GM19351 (cell line): ENCODE measurements at regions not wholly inside any gene's neighbourhood (a gene's known extent, or its start where the extent isn't known, plus 50 kb on each side); places are given as distances from the start of the nearest gene placed in this dataset.
"Not testable (repeated sequence)": the region's sequence is repeated elsewhere in the genome, so short reads cannot be mapped to it uniquely, and the experiment has no call there.

Experiments
- ATAC-seq: cut with Tn5 transposase; IDR thresholded peaks from one replicate; pipeline ENCODE4 v1.9.1; 2021; ENCODE audit warnings: mild to moderate bottlenecking, moderate library complexity; ENCODE audit not compliant: unreplicated experiment

- no peak for ATAC-seq
Measured at GRCh38 chr1:188641566-188642211, 1812.9 kb downstream of the PLA2G4A start.

GRCh38 chr1:188642704-188643103 lies 1814.0 kb downstream of the PLA2G4A start:
- ATAC-seq = no peak

GRCh38 chr1:188652678-188653077 lies 1823.9 kb downstream of the PLA2G4A start:
- ATAC-seq = no peak

- ATAC-seq = not testable (repeated sequence)
Measured at GRCh38 chr1:188655966-188656365, 1821.7 kb downstream of the BRINP3 start.

GRCh38 chr1:188660572-188660971 lies 1817.1 kb downstream of the BRINP3 start:
- no peak for ATAC-seq

GRCh38 chr1:188665477-188665876 lies 1812.2 kb downstream of the BRINP3 start:
- ATAC-seq = no peak

- ATAC-seq = no peak
Measured at GRCh38 chr1:188668083-188668482, 1809.6 kb downstream of the BRINP3 start.

- no peak for ATAC-seq
Measured at GRCh38 chr1:188669728-188670382, 1807.8 kb downstream of the BRINP3 start.

GRCh38 chr1:188670837-188671236 lies 1806.8 kb downstream of the BRINP3 start:
- no peak for ATAC-seq

GRCh38 chr1:188672153-188672552 lies 1805.5 kb downstream of the BRINP3 start:
- no peak for ATAC-seq

- no peak for ATAC-seq
Measured at GRCh38 chr1:188689542-188689941, 1788.1 kb downstream of the BRINP3 start.

GRCh38 chr1:188700116-188700515 lies 1777.5 kb downstream of the BRINP3 start:
- no peak for ATAC-seq

- no peak for ATAC-seq
Measured at GRCh38 chr1:188706742-188707141, 1770.9 kb downstream of the BRINP3 start.

- ATAC-seq = no peak
Measured at GRCh38 chr1:188708795-188709535, 1768.7 kb downstream of the BRINP3 start.

- no peak for ATAC-seq
Measured at GRCh38 chr1:188715566-188715965, 1762.1 kb downstream of the BRINP3 start.

- ATAC-seq = no peak
Measured at GRCh38 chr1:188719735-188720134, 1757.9 kb downstream of the BRINP3 start.

- no peak for ATAC-seq
Measured at GRCh38 chr1:188723332-188724020, 1754.2 kb downstream of the BRINP3 start.

GRCh38 chr1:188729039-188729438 lies 1748.6 kb downstream of the BRINP3 start:
- no peak for ATAC-seq

- ATAC-seq = no peak
Measured at GRCh38 chr1:188735567-188735966, 1742.1 kb downstream of the BRINP3 start.

GRCh38 chr1:188749275-188749674 lies 1728.4 kb downstream of the BRINP3 start:
- not testable (repeated sequence) for ATAC-seq

- ATAC-seq = not testable (repeated sequence)
Measured at GRCh38 chr1:188752027-188752426, 1725.6 kb downstream of the BRINP3 start.
